ENCODE measurements at regions not wholly inside any gene's neighbourhood (a gene's known extent, or its start where the extent isn't known, plus 50 kb on each side); places are given as distances from the start of the nearest gene placed in this dataset.

GRCh38 chrX:13936521-13937225, 93.0 kb downstream of the GEMIN8 start:
- no peak overlapping the region for H3K9ac ChIP-seq
- 44% methylated on average over 9 of the region's 9 CpGs for WGBS (ENCODE audit: low lambda C conversion rate)
- POLR2A ChIA-PET: interaction anchor here (2.6 kb wide), 1 partner anchor 93 kb away, joined by 12 read pairs; the partner anchor contains the start of gene GEMIN8

DNA sequence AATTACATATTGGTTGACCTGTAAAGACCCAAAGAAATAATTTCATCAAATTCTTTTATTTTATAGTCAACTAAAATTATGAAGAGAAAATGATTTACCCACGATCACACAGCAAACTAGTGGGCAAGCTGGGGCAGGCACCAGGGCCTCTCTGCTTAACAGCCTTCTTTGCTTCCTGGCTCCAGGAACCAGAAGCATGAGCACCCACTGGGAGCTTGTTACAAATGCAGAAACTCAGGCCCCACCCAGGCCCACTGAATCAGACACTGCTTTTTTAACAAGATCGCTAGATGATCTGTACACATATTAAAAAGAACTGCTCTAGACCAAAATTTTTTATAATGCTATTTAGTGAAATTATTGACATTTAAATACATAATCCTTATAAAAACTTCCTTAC, 95.0 kb downstream of the GEMIN8 start:
- Histone ChIP-seq H3K9ac (no peak overlapping the region), H3K9me2 (no peaks in the 10 kb centered on the region), H3F3A (replicated peaks; ENCODE audit: insufficient read depth) (no peaks in the 10 kb centered on the region), H3K4me1 (ENCODE audit: control insufficient read depth in 1 of 2, insufficient read depth in 2 of 2, low read depth in 1 of 2, low read length in 1 of 2) (peaks cover 0 to 5% of the 10 kb centered on the region in 2 experiments; a peak in 1 of 4 replicates), H2AFZ (ENCODE audit: low read depth) (no peak overlapping the region), H3K4me3 (ENCODE audit: low read depth in 2 of 2, low read length in 1 of 2) (no peak overlapping the region), H3K36me3 (replicated peaks in 1 of 2; ENCODE audit: control insufficient read depth in 1 of 2, insufficient read depth in 2 of 2, low read length in 1 of 2) (no peaks in the 10 kb centered on the region), H3K4me2 (no peak overlapping the region), H3K9me3 (no peaks in the 10 kb centered on the region), H3K27ac (ENCODE audit: low read depth in 2 of 2, low read length in 1 of 2) (no peak overlapping the region), H3K27me3 (ENCODE audit: insufficient read depth) (peaks cover 27% of the 10 kb centered on the region), H4K20me1 (ENCODE audit: insufficient read depth) (no peaks in the 10 kb centered on the region), H3K79me2 (ENCODE audit: insufficient read depth) (no peaks in the 10 kb centered on the region)
- TF ChIP-seq REST (IDR thresholded peaks at IDR 0.05; ENCODE audit: low read depth, low read length): no peak
- TF ChIP-seq FOXJ3 (CRISPR knock-in tag; IDR thresholded peaks at IDR 0.05): no peak
- TF ChIP-seq RAD21 (IDR thresholded peaks at IDR 0.05; ENCODE audit: low read length): no peak
- no peak for TF ChIP-seq GATA2 (CRISPR knock-in tag; IDR thresholded peaks at IDR 0.05)
- TF ChIP-seq TEAD4 (IDR thresholded peaks at IDR 0.05; ENCODE audit: borderline replicate concordance, insufficient read depth): no peak
- no peak for TF ChIP-seq IRF3 (IDR thresholded peaks at IDR 0.05; ENCODE audit: low read depth, low read length)
- no peak for TF ChIP-seq POLR2AphosphoS5 (IDR thresholded peaks at IDR 0.05; ENCODE audit: low read depth, low read length)
- TF ChIP-seq, protein P1, sequence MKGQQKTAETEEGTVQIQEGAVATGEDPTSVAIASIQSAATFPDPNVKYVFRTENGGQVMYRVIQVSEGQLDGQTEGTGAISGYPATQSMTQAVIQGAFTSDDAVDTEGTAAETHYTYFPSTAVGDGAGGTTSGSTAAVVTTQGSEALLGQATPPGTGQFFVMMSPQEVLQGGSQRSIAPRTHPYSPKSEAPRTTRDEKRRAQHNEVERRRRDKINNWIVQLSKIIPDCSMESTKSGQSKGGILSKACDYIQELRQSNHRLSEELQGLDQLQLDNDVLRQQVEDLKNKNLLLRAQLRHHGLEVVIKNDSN (IDR thresholded peaks at IDR 0.05; ENCODE audit: borderline replicate concordance, low read depth): no peak
- no peak for TF ChIP-seq SIN3A (IDR thresholded peaks at IDR 0.05; ENCODE audit: borderline replicate concordance, low read depth, low read length)
- TF ChIP-seq RXRA (IDR thresholded peaks at IDR 0.05; ENCODE audit: borderline replicate concordance, low read depth): no peak
- TF ChIP-seq ELF1 (IDR thresholded peaks at IDR 0.05): no peak
- no peak for TF ChIP-seq NRF1 (IDR thresholded peaks at IDR 0.05; ENCODE audit: low read depth, low read length)
- TF ChIP-seq CTCF (IDR thresholded peaks at IDR 0.05): no peak
- no peak for TF ChIP-seq GABPA (IDR thresholded peaks at IDR 0.05; ENCODE audit: low read depth)
- WGBS (ENCODE audit: low lambda C conversion rate): 53% methylated on average over 2 of the region's 2 CpGs
- DNase-seq: no peak
- ChIA-PET CTCF (no interaction called here), POLR2A (no interaction called here)

More at GRCh38 chrX:13936521-13937225, 93.0 kb downstream of the GEMIN8 start:
- CTCF ChIA-PET: interaction anchor here (0.7 to 1.4 kb wide), 3 partner anchors 9 to 93 kb away, joined by 3 to 5 read pairs (median 4); partner anchors contain the start of gene GEMIN8
- H2AFZ ChIP-seq (ENCODE audit: low read depth): no peak overlapping the region
- no peak for DNase-seq
- H3K4me3 ChIP-seq (ENCODE audit: low read depth in 2 of 2, low read length in 1 of 2): no peak overlapping the region
- TF ChIP-seq CHD2 (IDR thresholded peaks at IDR 0.05; ENCODE audit: low read length, partially characterized antibody) (no peak), GATA2 (CRISPR knock-in tag; IDR thresholded peaks at IDR 0.05) (no peak), IRF3 (IDR thresholded peaks at IDR 0.05; ENCODE audit: low read depth, low read length) (no peak)
- H3F3A ChIP-seq (replicated peaks; ENCODE audit: insufficient read depth): no peaks in the 10 kb centered on the region
- H3K27ac ChIP-seq (ENCODE audit: low read depth in 2 of 2, low read length in 1 of 2): no peak overlapping the region
- H3K4me2 ChIP-seq: no peak overlapping the region
- H3K9me2 ChIP-seq: no peaks in the 10 kb centered on the region
- no peaks in the 10 kb centered on the region for H3K79me2 ChIP-seq (ENCODE audit: insufficient read depth)
- peaks cover 0 to 5% of the 10 kb centered on the region in 2 experiments; a peak in 1 of 4 replicates for H3K4me1 ChIP-seq (ENCODE audit: control insufficient read depth in 1 of 2, insufficient read depth in 2 of 2, low read depth in 1 of 2, low read length in 1 of 2)
- H3K27me3 ChIP-seq (ENCODE audit: insufficient read depth): peaks cover 37% of the 10 kb centered on the region
- no peaks in the 10 kb centered on the region for H3K36me3 ChIP-seq (replicated peaks in 1 of 2; ENCODE audit: control insufficient read depth in 1 of 2, insufficient read depth in 2 of 2, low read length in 1 of 2)
- no peaks in the 10 kb centered on the region for H3K9me3 ChIP-seq
- no peaks in the 10 kb centered on the region for H4K20me1 ChIP-seq (ENCODE audit: insufficient read depth)

All from SK-N-SH (cell line).